OCI-LY3 (cell line): ENCODE measurements at regions not wholly inside any gene's neighbourhood (a gene's known extent, or its start where the extent isn't known, plus 50 kb on each side); places are given as distances from the start of the nearest gene placed in this dataset.

ENCODE experiments used
- H2AFZ ChIP-seq: fragments of 200-600, 300-600 bp; shearing (Covaris generic); 2 replicates; pipeline ENCODE4 v1.6.0; 2014; ENCODE audit warnings: antibody characterized with exemption, low read depth, low read length
- H3K27ac ChIP-seq: fragments of 200-600, 300-600 bp; sonication (generic); 2 replicates; pipeline ENCODE4 v1.5.1; 2014; ENCODE audit warnings: mild to moderate bottlenecking, low read length, moderate library complexity, mixed read lengths
- H3K27me3 ChIP-seq: fragments of 200-600, 300-600 bp; sonication (generic); 2 replicates; pipeline ENCODE4 v1.6.1; 2014; ENCODE audit warnings: low read depth, low read length, mixed read lengths
- H3K36me3 ChIP-seq: fragments of 200-600, 300-600 bp; sonication (generic); replicated peaks from 2 replicates; pipeline ENCODE3; 2014; ENCODE audit warnings: low read depth, low read length, mixed read lengths
- H3K4me1 ChIP-seq: fragments of 300-600, 200-600 bp; sonication (generic); 2 replicates; pipeline ENCODE4 v1.6.1; 2014; ENCODE audit warnings: low read length, mixed read lengths
- H3K4me2 ChIP-seq: fragments of 200-600, 300-600 bp; sonication (generic); 2 replicates; pipeline ENCODE4 v1.6.1; 2014; ENCODE audit warnings: low read length, mixed read lengths
- H3K4me3 ChIP-seq: fragments of 300-600, 200-600 bp; sonication (generic); 2 replicates; pipeline ENCODE4 v1.5.1; 2014; ENCODE audit warnings: antibody characterized with exemption, mild to moderate bottlenecking, low read length, moderate library complexity
- H3K79me2 ChIP-seq: fragments of 300-600, 200-600 bp; shearing (Covaris generic); 2 replicates; pipeline ENCODE4 v1.6.1; 2014; ENCODE audit warnings: mild to moderate bottlenecking, low read length, mixed read lengths
- H3K9ac ChIP-seq: fragments of 300-600, 200-600 bp; shearing (Covaris generic); 2 replicates; pipeline ENCODE4 v1.6.0; 2014; ENCODE audit warnings: mild to moderate bottlenecking, low read length, moderate library complexity
- H3K9me3 ChIP-seq: fragments of 200-600, 300-600 bp; shearing (Covaris generic); 2 replicates; pipeline ENCODE4 v1.6.1; 2014; ENCODE audit warnings: low read length, mixed read lengths; ENCODE audit not compliant: insufficient read depth
- H4K20me1 ChIP-seq: fragments of 200-600, 300-600 bp; sonication (generic); 2 replicates; pipeline ENCODE4 v1.6.1; 2016; ENCODE audit warnings: low read length, mixed read lengths; ENCODE audit not compliant: insufficient read depth
- CTCF ChIP-seq: fragments of 200-600, 300-600 bp; sonication (generic); IDR thresholded peaks from 2 replicates; pipeline ENCODE4 v1.5.1; 2014; ENCODE audit warnings: antibody characterized with exemption, low read length, low read depth
- EZH2phosphoT487 ChIP-seq: fragments of 200-600 bp; shearing (Covaris generic); IDR thresholded peaks from 2 replicates; pipeline ENCODE4 v1.6.1; 2018; ENCODE audit warnings: antibody characterized with exemption, mixed run types, low read depth

GRCh38 chr2:56732946-56733345 is 549.2 kb downstream of the CCDC85A start:
- no peak overlapping the region for H2AFZ ChIP-seq
- no peaks in the 10 kb centered on the region for H3K79me2 ChIP-seq
- H4K20me1 ChIP-seq = no peaks in the 10 kb centered on the region
- H3K27ac ChIP-seq = no peak overlapping the region
- no peaks in the 10 kb centered on the region for H3K27me3 ChIP-seq
- H3K4me2 ChIP-seq = no peak overlapping the region
- no peak overlapping the region for H3K9ac ChIP-seq
- no peak for TF ChIP-seq EZH2phosphoT487
- TF ChIP-seq CTCF = no peak
- H3K9me3 ChIP-seq = no peaks in the 10 kb centered on the region
- H3K4me3 ChIP-seq = no peak overlapping the region
- no peaks in the 10 kb centered on the region for H3K4me1 ChIP-seq
- no peaks in the 10 kb centered on the region for H3K36me3 ChIP-seq

GRCh38 chr2:56739413-56739812 is 555.6 kb downstream of the CCDC85A start:
- TF ChIP-seq CTCF (no peak), EZH2phosphoT487 (no peak)
- Histone ChIP-seq H3K27ac (no peak overlapping the region), H3K27me3 (no peaks in the 10 kb centered on the region), H3K4me3 (no peak overlapping the region), H4K20me1 (no peaks in the 10 kb centered on the region), H3K9me3 (no peaks in the 10 kb centered on the region), H2AFZ (no peak overlapping the region), H3K36me3 (no peaks in the 10 kb centered on the region), H3K9ac (no peak overlapping the region), H3K79me2 (no peaks in the 10 kb centered on the region), H3K4me2 (no peak overlapping the region), H3K4me1 (no peaks in the 10 kb centered on the region)

- no peak overlapping the region for H3K27ac ChIP-seq
- no peaks in the 10 kb centered on the region for H3K79me2 ChIP-seq
- H2AFZ ChIP-seq = no peak overlapping the region
- TF ChIP-seq CTCF (no peak), EZH2phosphoT487 (no peak)
- H4K20me1 ChIP-seq = no peaks in the 10 kb centered on the region
- H3K9ac ChIP-seq = no peak overlapping the region
- H3K27me3 ChIP-seq = no peaks in the 10 kb centered on the region
- H3K4me1 ChIP-seq = no peaks in the 10 kb centered on the region
- H3K36me3 ChIP-seq = no peaks in the 10 kb centered on the region
- H3K4me2 ChIP-seq = no peak overlapping the region
- H3K9me3 ChIP-seq = no peaks in the 10 kb centered on the region
- H3K4me3 ChIP-seq = no peak overlapping the region
These were observed 557.9 kb downstream of the CCDC85A start for GRCh38 chr2:56741601-56742102.

- H3K36me3 ChIP-seq = no peaks in the 10 kb centered on the region
- H3K4me3 ChIP-seq = no peak overlapping the region
- no peak overlapping the region for H3K9ac ChIP-seq
- H3K79me2 ChIP-seq = no peaks in the 10 kb centered on the region
- no peaks in the 10 kb centered on the region for H3K27me3 ChIP-seq
- H3K9me3 ChIP-seq = no peaks in the 10 kb centered on the region
- no peak overlapping the region for H3K27ac ChIP-seq
- no peaks in the 10 kb centered on the region for H3K4me1 ChIP-seq
- no peak overlapping the region for H3K4me2 ChIP-seq
- no peak overlapping the region for H2AFZ ChIP-seq
- no peak for TF ChIP-seq CTCF
- TF ChIP-seq EZH2phosphoT487 = no peak
- no peaks in the 10 kb centered on the region for H4K20me1 ChIP-seq
These were observed 560.0 kb downstream of the CCDC85A start for GRCh38 chr2:56743807-56744206.
